ENCODE measurements at regions not wholly inside any gene's neighbourhood (a gene's known extent, or its start where the extent isn't known, plus 50 kb on each side); places are given as distances from the start of the nearest gene placed in this dataset.

GRCh38 chr20:22470620-22471026, 113.7 kb downstream of the FOXA2 start:
- DNase-seq (ENCODE audit: low read depth in 4 of 4, low spot score in 1 of 4), result no peak

DNA sequence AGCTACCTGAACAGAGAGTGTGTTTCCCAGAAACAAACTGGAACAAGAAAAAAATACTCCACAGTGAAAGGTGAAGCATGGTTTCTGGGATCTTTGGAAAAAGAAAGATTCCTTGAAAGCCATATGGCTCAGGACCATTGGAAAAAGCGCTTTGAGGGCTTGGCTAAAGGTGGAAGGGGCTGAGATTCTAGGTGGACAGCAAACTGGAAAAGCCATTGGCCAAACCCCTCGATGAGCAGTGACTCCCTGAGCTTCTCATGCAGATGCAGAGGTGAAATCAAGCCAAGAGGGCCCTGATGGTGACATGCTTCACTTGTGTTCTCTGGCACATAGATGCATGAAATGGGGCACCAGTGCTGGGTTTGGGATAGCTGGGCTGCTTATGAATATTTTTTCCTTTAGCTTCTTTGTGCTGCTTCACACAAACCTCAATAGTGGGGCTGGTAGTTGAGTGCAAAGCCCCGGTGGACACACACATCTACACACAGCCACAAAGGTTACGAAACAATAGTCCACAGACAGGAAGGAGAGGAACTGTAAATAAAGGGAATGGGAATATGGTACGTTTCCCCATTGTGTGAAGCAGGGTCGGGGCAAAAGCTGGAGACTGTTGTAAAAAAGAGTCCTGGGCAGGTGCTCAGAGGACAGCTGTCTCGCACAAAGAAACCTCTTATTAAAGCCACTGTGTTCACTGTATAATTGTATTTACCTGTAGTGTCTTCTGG, 117.8 kb downstream of the FOXA2 start:
- no peak for DNase-seq (ENCODE audit: low read depth in 4 of 4, low spot score in 1 of 4)

DNA sequence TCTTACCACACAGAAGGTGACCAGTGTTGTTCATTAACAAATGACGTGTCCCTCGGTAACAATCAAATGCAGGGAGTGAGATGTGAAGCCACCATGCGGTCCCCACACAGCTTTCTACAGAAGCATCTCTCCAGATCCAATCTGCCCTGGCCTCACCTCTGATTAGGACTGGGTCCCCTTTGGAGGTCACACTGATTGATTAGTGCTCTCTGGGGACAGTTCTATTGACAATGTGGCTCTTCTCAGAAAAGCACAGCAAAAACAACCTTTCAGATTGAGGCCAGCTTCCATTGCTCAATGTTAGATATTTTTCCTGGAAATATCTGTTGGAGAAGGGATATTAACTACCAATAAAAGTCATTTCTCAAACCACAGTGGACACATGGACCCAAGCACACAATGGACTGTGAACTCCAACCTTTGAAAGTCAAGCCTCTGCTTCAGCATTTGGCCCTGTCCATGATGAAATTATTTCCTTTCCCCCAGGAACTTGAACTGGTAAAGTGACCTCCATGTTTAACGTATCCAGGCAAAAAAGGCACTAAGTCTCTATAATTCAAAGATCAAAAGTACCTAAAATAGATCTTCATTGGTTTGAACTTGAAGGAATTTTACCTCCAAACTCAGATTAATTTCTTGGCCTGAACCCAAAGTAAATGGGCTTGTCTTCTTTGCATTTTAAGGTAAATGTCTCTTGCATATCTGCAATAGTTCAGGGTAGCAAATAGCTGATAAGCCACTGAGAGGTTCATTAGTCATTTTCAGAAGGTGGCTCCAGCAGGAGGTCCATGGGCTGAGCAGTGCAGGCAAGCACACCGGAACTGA, 118.5 kb downstream of the FOXA2 start:
- DNase-seq (ENCODE audit: low read depth in 4 of 4, low spot score in 1 of 4), result no peak

GRCh38 chr20:22464312-22465003, 119.9 kb downstream of the FOXA2 start:
- no peak for DNase-seq (ENCODE audit: low read depth in 4 of 4, low spot score in 1 of 4)

DNA sequence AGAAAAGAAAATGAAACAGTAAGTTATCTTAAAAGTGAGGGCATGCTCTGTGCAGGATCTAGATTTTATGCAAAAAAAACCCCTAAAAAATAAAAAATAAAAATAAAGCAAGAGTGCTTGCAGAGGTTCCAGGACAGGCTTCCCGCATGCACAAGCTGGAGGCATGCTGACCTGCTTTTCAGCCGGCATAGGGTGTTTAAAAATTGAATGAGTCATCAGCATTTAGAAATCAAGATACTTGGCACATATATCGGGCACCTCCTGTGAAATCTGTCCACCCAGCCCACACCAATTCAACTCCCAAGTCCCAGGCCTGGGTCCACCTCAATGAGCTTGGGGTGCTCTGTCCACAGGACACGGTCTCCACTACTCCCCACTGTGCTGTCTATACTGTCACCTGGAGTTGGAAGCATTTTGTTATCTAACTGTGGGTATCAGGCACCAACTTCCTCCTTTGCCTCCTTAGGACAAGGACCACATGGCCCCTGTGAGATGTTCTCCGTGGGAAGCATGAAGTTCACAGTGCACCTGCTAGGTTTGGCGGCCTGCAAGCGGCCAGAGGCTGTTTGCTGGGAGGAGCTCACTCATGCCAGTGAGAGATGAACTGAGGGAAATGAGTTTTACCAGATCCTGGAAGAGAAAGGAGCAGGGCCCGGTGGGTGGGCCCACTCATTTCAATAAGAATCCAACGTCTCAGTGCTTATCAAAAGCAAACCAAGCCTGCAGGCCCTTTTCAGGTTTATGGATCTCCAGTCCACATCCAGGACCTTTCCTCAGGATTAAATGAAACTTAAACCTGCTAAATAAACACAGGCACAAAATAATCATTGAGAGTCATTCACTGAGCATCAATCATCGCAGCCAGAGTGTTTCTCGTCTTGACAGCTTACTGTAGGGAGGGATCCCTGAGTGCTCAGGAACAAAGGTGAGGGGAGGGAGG, 121.1 kb downstream of the FOXA2 start:
- DNase-seq (ENCODE audit: low read depth in 4 of 4, low spot score in 1 of 4), result no peak

DNA sequence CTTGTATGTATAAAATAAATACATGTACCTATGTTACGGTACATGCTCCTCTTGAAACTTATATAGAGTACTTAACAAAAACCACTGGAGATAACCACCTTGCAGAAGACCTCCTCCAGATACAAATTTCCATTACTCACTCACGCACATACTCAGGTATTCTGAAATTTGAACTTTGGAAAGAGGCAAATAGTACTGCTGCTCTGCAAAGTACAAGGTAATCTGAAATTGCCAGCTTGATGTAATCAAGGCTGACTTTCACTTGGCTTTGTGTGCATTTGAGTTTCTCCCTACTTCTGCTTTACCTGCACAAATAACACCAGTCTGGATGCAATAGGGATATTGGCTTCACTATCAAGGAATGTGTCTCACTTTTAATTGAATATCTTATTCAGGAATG, 123.6 kb downstream of the FOXA2 start:
- DNase-seq (ENCODE audit: low read depth in 4 of 4, low spot score in 1 of 4), result no peak

- no peak for DNase-seq (ENCODE audit: low read depth in 4 of 4, low spot score in 1 of 4)
Observed at GRCh38 chr20:22460231-22460630, 124.1 kb downstream of the FOXA2 start.

DNA sequence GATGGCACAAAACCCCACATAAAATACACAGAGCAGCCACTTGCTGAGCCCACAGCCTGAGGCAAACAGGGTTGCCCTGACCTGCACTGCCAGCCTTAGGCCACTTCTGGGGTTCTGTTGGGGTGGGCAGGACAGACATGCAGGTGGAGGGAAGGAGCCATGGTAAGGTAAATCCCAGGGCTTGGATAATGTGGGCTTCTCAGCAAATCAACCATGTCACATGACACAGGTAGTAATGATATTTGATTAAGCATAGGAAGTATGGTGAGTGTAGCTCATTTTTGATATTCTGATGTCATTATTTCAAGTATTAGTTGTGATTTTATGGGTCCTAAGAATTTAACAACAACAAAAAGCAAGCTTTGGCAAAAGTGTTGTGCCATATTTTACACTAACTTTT, 124.6 kb downstream of the FOXA2 start:
- DNase-seq (ENCODE audit: low read depth in 4 of 4, low spot score in 1 of 4), result no peak

DNA sequence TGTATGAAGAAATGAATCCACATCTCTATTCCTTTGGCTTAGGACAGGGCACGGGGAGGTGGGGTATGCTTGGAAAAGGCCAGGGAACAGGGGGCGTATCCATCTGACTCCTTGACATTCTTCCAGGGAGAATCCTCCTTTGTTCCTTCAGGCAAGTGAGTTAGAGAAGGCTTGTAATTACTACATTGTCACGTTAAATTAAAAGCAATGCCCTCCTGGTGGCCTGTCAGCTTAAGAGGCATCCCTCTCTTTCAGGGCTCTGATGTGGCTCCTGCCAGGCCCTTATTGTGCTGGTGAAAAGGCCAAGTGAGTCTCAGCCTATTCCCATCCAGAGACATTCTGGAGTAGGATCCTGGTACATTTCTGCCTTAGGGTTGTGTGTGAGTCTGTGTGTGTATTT, 128.3 kb downstream of the FOXA2 start:
- DNase-seq (ENCODE audit: low read depth in 4 of 4, low spot score in 1 of 4), result no peak

DNA sequence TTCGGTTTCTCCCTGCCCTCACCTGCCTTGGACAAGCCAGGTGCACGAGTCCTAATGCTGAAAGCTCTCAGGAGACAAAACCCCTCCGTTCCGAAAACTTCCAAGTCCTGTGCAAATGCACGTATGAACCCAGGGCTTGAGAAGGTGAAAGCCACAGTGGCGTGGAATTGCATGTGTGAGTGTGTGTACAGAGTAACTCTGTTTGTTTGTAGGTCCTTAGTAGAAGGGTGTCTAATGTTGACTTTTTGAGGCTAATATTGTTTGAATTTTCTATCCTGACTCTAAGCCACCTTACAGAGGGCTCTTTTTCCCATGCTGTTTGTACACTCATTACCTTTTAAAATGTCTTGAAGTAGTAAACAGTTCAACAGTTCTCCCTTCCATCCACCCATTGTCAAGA, 129.1 kb downstream of the FOXA2 start:
- no peak for DNase-seq (ENCODE audit: low read depth in 4 of 4, low spot score in 1 of 4)

DNA sequence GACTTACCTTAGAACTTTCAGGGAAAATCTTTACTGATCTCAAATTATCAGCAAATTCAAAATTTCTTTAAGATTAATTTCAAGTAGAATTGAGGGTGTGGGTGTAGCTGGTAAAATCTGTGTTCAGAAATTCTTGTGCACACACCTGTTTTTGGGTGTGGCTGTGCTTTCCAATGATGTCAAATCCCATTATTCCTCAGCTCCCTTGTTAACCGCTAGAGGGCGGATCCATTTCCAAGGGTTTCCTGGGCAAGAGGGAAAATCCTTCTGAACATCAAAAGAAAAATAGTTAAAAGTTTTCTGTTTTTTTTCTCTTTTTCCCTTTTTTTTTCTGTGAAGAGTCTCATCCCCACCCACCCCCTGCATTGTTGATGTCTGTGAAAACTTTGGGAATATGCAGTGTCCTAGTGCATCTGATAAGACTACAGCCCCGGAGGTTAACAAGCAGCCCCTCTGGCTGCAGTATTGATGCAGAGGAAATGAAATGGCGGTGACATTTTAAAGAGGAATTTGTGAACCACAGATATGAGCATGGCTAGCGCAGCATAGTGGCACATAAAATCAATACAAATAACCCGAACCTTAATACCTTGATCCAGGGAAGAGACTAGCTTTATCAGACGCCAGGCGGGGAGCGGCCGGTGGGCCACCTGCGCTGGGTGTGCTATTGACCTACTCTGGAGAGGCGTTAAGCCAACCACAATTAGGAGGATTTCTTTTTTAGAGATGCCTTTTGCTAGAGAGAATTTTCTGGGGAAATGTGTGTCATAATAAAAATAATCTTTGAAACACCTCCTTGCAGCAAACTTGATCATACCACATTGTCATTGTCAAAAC, 130.9 kb downstream of the FOXA2 start:
- no peak for DNase-seq (ENCODE audit: low read depth in 4 of 4, low spot score in 1 of 4)

DNA sequence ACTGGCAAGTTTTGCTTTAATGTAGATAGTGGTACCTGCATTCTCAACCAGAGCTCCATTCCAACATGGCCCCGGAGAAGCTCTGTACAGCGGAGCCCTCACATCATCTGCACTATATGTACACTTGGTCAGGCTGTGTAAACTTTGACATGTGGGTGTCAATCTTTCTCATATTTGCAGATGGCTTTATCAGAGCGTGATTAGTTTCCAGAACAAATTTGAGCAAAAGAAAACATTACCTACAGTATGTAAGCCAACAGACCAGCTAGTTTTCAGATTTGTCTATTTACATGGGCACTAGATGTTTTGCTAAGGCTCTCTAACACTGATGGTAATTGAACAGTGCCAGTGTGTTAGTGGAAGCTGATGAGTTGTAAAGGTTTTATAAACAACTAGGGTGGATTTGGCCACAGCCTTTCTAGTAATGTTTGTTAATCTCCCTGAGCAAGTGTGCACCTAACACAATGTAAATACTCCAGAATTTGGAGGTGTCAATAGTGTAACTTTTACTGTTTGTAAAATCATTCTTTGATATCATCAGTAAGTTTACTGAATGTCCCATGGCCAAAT, 131.8 kb downstream of the FOXA2 start:
- DNase-seq (ENCODE audit: low read depth in 4 of 4, low spot score in 1 of 4), result no peak

- DNase-seq (ENCODE audit: low read depth in 4 of 4, low spot score in 1 of 4), result no peak
Observed at GRCh38 chr20:22450537-22450936, 133.8 kb downstream of the FOXA2 start.

DNA sequence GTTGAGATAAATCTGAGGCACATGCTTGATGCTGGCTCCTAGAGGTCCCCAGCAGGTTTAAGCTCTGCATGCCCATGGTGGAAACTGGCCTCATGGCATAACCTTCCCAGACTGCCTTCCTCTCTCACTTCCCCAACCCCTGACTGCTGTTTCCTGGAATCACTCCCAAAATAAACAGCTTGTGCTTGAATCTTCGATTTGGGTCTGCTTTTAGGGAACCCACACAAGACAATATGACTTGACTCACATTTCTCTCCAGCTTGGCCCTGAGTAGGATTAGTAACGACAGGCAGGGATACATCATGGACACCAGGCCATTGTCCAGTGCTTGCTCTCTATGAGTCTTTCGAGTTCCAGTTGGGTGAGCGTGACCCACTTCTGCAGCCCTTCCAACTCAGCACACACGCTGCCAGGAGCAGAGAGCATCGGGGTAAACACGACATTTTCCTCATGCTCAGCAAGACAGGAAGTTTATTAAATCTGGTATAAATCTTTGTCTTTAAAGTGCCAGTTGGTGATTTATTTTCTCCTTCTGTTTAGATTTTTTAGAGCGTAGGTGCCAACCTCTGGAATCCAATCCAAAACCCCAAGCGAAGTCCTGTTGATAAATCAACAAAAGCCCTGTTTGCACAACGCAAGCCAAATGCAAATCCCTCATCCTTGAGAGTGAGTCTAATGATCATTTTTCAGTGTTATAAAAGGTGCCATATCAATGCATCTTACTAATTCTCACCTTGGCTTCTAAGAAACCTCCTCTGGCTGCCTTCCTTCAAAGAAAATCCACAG, 135.0 kb downstream of the FOXA2 start:
- DNase-seq (ENCODE audit: low read depth in 4 of 4, low spot score in 1 of 4), result no peak

GRCh38 chr20:22447447-22447778, 137.0 kb downstream of the FOXA2 start:
- no peak for DNase-seq (ENCODE audit: low read depth in 4 of 4, low spot score in 1 of 4)

DNA sequence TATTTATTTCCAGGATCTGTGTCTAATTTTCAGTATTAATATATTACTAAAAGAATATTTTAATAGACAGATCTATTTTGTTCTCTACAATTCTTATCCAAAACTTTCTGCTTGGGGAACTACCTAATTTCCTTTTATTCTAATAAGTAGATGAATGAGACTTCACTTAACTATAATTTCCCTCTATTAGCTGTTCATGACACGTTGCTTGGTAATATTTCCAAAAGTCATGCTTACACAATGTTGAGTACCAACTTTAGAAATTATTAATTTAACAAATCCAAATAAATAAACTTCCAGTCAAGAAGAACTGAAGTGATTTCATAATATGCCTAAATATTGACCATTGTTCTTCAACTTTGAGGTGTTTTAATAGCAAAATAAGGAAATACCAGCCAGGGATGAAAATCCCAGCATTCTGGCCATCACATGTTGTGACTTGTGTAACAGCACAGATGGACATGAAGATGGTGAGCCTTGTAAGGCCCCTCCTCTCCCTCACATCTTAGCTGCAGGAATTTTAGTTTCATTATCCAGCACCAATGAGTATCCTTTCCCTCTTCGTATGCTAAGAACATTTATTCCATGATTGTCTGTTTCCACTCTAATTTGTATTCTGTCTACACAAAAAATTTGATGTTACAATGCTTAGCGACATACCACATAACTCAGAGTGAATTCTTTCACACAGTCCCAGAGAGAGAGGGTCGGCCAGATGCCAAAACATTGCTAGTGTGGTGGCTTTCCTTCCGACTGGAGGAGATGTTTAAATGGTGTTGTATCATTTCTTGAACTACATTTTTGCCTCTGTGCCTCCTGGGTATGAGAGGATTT, 137.5 kb downstream of the FOXA2 start:
- DNase-seq (ENCODE audit: low read depth in 4 of 4, low spot score in 1 of 4), result no peak

- no peak for DNase-seq (ENCODE audit: low read depth in 4 of 4, low spot score in 1 of 4)
Observed at GRCh38 chr20:22442318-22442717, 142.1 kb downstream of the FOXA2 start.

DNA sequence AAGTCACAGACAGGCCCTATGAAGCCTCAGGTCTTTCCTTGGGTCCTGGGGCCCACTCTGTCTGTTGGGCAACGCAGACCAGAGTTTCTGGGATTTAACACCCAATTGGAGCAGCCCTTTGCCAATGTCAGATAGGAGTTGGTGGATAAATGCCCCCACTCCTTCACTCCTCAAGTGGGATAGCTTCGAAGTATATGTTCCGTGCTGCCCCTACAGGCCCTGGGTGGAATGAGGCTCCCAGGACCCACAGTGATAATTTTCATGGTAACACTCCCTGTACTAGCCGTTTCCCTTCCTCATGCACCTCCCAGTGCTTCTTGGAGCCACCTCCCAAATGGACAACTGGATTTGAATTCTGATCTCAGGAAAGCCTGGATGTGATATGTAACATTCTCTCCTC, 145.4 kb downstream of the FOXA2 start:
- no peak for DNase-seq (ENCODE audit: low read depth in 4 of 4, low spot score in 1 of 4)

Data from stimulated activated CD4-positive, alpha-beta T cell treated with anti-CD3 and anti-CD28 coated beads, Interleukin-1b, Interleukin-23, amount 100 ng/mL, for 24 hours (primary cell).